Liver (tissue), 3 donors: ENCODE measurements at regions not wholly inside any gene's neighbourhood (a gene's known extent, or its start where the extent isn't known, plus 50 kb on each side); places are given as distances from the start of the nearest gene placed in this dataset.

ENCODE experiments used
- EGR1 ChIP-seq, 2 donors: IDR thresholded peaks; 2 replicates each; pipeline ENCODE4 v1.6.1; 2016 to 2018; ENCODE audit warnings: antibody characterized with exemption in 2 of 2, low read depth in 2 of 2
- FOXA1 ChIP-seq: IDR thresholded peaks from 2 replicates; pipeline ENCODE4 v1.6.1; 2016; ENCODE audit warnings: antibody characterized with exemption
- JUND ChIP-seq, 2 donors: IDR thresholded peaks; 2 replicates each; pipeline ENCODE4 v1.6.1; 2016; ENCODE audit warnings: antibody characterized with exemption in 2 of 2
- NR2F2 ChIP-seq: IDR thresholded peaks from 2 replicates; pipeline ENCODE4 v1.6.1; 2016; ENCODE audit warnings: antibody characterized with exemption
- RAD21 ChIP-seq, 2 donors: IDR thresholded peaks; 2 replicates each; pipeline ENCODE4 v1.6.1; 2016; ENCODE audit warnings: antibody characterized with exemption in 2 of 2, mild to moderate bottlenecking in 2 of 2
- RXRA ChIP-seq, 2 donors: IDR thresholded peaks; 2 replicates each; pipeline ENCODE4 v1.6.1; 2017 to 2018; ENCODE audit warnings: antibody characterized with exemption in 2 of 2, mild to moderate bottlenecking in 1 of 2
- TAF1 ChIP-seq: conservative IDR thresholded peaks from 2 replicates; pipeline ENCODE4 v1.6.1; 2016; ENCODE audit warnings: antibody characterized with exemption, mild to moderate bottlenecking
- YY1 ChIP-seq: IDR thresholded peaks from 2 replicates; pipeline ENCODE4 v1.6.1; 2016; ENCODE audit warnings: antibody characterized with exemption, mild to moderate bottlenecking
- TF ChIP-seq, protein P1 (sequence below): fragments of 150-350 bp; IDR thresholded peaks from 2 replicates; pipeline ENCODE4 v1.5.1; 2017; ENCODE audit warnings: improper control_type of control experiment, low read depth, low read length; ENCODE audit not compliant: missing input control
- TF ChIP-seq, protein P2 (sequence below): IDR thresholded peaks from 2 replicates; pipeline ENCODE4 v1.6.1; 2016; ENCODE audit warnings: antibody characterized with exemption, mild to moderate bottlenecking
- TF ChIP-seq, protein P3 (sequence below): IDR thresholded peaks from 2 replicates; pipeline ENCODE4 v1.6.1; 2016; ENCODE audit warnings: antibody characterized with exemption
- TF ChIP-seq, protein P4 (sequence below): IDR thresholded peaks from 2 replicates; pipeline ENCODE4 v1.6.1; 2016; ENCODE audit warnings: antibody characterized with exemption
- TF ChIP-seq, protein P5 (sequence below): IDR thresholded peaks from 2 replicates; pipeline ENCODE4 v1.6.1; 2016; ENCODE audit warnings: antibody characterized with exemption
- donor health status: healthy.
- donor health status: healthy.

DNA sequence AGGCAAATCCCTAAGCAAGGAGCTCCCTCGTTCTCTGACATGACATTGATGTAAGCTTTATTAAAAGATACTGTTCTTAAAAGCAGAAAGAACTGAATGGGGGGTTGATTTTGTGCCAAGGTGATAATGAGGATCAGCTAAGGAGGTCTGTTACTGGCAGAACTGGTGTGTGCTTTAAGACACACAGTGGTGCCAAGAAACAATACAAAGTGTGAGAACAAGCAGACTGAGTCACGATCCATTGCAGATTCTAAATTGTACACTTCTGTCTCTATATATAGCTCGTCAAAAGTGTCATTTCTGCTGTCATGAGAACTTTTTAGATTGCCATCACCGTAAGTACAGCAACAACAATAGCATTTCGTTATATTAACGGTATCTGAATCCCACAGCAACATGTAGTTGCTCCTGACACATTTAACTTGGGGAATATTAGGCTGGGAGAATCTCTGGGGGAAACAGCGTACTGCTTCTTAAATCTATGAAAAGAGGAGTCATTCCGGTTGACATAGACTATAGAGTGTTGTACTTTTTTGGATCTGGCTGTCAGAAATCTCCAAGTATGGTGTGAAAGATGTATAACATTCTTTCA, 151.3 kb upstream of the PRKD1 start:
- TF ChIP-seq, protein P1, sequence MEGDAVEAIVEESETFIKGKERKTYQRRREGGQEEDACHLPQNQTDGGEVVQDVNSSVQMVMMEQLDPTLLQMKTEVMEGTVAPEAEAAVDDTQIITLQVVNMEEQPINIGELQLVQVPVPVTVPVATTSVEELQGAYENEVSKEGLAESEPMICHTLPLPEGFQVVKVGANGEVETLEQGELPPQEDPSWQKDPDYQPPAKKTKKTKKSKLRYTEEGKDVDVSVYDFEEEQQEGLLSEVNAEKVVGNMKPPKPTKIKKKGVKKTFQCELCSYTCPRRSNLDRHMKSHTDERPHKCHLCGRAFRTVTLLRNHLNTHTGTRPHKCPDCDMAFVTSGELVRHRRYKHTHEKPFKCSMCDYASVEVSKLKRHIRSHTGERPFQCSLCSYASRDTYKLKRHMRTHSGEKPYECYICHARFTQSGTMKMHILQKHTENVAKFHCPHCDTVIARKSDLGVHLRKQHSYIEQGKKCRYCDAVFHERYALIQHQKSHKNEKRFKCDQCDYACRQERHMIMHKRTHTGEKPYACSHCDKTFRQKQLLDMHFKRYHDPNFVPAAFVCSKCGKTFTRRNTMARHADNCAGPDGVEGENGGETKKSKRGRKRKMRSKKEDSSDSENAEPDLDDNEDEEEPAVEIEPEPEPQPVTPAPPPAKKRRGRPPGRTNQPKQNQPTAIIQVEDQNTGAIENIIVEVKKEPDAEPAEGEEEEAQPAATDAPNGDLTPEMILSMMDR = no peak
- TF ChIP-seq JUND (IDR thresholded peaks at IDR 0.05) (no peak), RXRA (IDR thresholded peaks at IDR 0.05) (no peak), FOXA1 (no peak), RAD21 (IDR thresholded peaks at IDR 0.05) (no peak), NR2F2 (no peak), YY1 (no peak), EGR1 (IDR thresholded peaks at IDR 0.05; ENCODE audit: low read depth in 2 of 2) (no peak), TAF1 (no peak)
- TF ChIP-seq, protein P2, sequence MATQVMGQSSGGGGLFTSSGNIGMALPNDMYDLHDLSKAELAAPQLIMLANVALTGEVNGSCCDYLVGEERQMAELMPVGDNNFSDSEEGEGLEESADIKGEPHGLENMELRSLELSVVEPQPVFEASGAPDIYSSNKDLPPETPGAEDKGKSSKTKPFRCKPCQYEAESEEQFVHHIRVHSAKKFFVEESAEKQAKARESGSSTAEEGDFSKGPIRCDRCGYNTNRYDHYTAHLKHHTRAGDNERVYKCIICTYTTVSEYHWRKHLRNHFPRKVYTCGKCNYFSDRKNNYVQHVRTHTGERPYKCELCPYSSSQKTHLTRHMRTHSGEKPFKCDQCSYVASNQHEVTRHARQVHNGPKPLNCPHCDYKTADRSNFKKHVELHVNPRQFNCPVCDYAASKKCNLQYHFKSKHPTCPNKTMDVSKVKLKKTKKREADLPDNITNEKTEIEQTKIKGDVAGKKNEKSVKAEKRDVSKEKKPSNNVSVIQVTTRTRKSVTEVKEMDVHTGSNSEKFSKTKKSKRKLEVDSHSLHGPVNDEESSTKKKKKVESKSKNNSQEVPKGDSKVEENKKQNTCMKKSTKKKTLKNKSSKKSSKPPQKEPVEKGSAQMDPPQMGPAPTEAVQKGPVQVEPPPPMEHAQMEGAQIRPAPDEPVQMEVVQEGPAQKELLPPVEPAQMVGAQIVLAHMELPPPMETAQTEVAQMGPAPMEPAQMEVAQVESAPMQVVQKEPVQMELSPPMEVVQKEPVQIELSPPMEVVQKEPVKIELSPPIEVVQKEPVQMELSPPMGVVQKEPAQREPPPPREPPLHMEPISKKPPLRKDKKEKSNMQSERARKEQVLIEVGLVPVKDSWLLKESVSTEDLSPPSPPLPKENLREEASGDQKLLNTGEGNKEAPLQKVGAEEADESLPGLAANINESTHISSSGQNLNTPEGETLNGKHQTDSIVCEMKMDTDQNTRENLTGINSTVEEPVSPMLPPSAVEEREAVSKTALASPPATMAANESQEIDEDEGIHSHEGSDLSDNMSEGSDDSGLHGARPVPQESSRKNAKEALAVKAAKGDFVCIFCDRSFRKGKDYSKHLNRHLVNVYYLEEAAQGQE = no peak
- TF ChIP-seq, protein P3, sequence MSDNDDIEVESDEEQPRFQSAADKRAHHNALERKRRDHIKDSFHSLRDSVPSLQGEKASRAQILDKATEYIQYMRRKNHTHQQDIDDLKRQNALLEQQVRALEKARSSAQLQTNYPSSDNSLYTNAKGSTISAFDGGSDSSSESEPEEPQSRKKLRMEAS = no peak
- TF ChIP-seq, protein P4, sequence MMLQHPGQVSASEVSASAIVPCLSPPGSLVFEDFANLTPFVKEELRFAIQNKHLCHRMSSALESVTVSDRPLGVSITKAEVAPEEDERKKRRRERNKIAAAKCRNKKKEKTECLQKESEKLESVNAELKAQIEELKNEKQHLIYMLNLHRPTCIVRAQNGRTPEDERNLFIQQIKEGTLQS = no peak
- TF ChIP-seq, protein P5, sequence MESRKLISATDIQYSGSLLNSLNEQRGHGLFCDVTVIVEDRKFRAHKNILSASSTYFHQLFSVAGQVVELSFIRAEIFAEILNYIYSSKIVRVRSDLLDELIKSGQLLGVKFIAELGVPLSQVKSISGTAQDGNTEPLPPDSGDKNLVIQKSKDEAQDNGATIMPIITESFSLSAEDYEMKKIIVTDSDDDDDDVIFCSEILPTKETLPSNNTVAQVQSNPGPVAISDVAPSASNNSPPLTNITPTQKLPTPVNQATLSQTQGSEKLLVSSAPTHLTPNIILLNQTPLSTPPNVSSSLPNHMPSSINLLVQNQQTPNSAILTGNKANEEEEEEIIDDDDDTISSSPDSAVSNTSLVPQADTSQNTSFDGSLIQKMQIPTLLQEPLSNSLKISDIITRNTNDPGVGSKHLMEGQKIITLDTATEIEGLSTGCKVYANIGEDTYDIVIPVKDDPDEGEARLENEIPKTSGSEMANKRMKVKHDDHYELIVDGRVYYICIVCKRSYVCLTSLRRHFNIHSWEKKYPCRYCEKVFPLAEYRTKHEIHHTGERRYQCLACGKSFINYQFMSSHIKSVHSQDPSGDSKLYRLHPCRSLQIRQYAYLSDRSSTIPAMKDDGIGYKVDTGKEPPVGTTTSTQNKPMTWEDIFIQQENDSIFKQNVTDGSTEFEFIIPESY = no peak
